GM12864 (cell line): ENCODE measurements at regions not wholly inside any gene's neighbourhood (a gene's known extent, or its start where the extent isn't known, plus 50 kb on each side); places are given as distances from the start of the nearest gene placed in this dataset.
"Not testable (repeated sequence)": the region's sequence is repeated elsewhere in the genome, so short reads cannot be mapped to it uniquely, and the experiment has no call there.

Experiments
- DNase-seq: peaks from one replicate; pipeline ENCODE4 v3.0.0-alpha.2; 2011; ENCODE audit warnings: low read depth
- H3K4me3 ChIP-seq: 2 replicates; pipeline ENCODE4 v1.5.1; 2011; ENCODE audit warnings: mild to moderate bottlenecking, low read depth, low read length, control low read depth
- CTCF ChIP-seq: IDR thresholded peaks from 2 replicates; pipeline ENCODE4 v1.5.1; 2011; ENCODE audit warnings: low read depth, mild to moderate bottlenecking, moderate library complexity, low read length, control low read depth, inconsistent platforms; ENCODE audit errors: missing control alignments

GRCh38 chr17:20927308-20927977 lies 115.4 kb downstream of the USP22 start:
- no peak for TF ChIP-seq CTCF
- no peak overlapping the region for H3K4me3 ChIP-seq
- DNase-seq = no peak

GRCh38 chr17:20929334-20929733 lies 113.5 kb downstream of the USP22 start:
- H3K4me3 ChIP-seq = no peak overlapping the region
- no peak for TF ChIP-seq CTCF
- no peak for DNase-seq

- no peak overlapping the region for H3K4me3 ChIP-seq
- no peak for TF ChIP-seq CTCF
- DNase-seq = no peak
These were observed 112.6 kb downstream of the USP22 start for GRCh38 chr17:20930081-20930760.

GRCh38 chr17:20933040-20933439 lies 109.8 kb downstream of the USP22 start:
- DNase-seq, H3K4me3 ChIP-seq: not testable (repeated sequence)

GRCh38 chr17:20934288-20934687 lies 108.5 kb downstream of the USP22 start:
- no peak for TF ChIP-seq CTCF
- H3K4me3 ChIP-seq = no peak overlapping the region
- DNase-seq = no peak

- H3K4me3 ChIP-seq = no peak overlapping the region
- no peak for DNase-seq
- TF ChIP-seq CTCF = no peak
These were observed 107.1 kb downstream of the USP22 start for GRCh38 chr17:20935740-20936139.

- no peak overlapping the region for H3K4me3 ChIP-seq
- no peak for TF ChIP-seq CTCF
- DNase-seq = no peak
These were observed 104.6 kb downstream of the USP22 start for GRCh38 chr17:20938244-20938643.
